Loucy (cell line): ENCODE measurements at regions not wholly inside any gene's neighbourhood (a gene's known extent, or its start where the extent isn't known, plus 50 kb on each side); places are given as distances from the start of the nearest gene placed in this dataset.
"Not testable (repeated sequence)": the region's sequence is repeated elsewhere in the genome, so short reads cannot be mapped to it uniquely, and the experiment has no call there.

Experiments
- H2AFZ ChIP-seq: fragments of 200-600 bp; sonication (generic); 2 replicates; pipeline ENCODE4 v1.6.0; 2016; ENCODE audit warnings: antibody characterized with exemption, mild to moderate bottlenecking, low read length, moderate library complexity
- H3F3A ChIP-seq: fragments of 200-600 bp; 2 replicates; pipeline ENCODE4 v1.6.0; 2016; ENCODE audit warnings: antibody characterized with exemption, low read depth, mild to moderate bottlenecking
- H3K27me3 ChIP-seq: fragments of 200-600 bp; sonication (generic); 2 replicates; pipeline ENCODE4 v1.6.1; 2014; ENCODE audit warnings: low read length, mild to moderate bottlenecking; ENCODE audit not compliant: insufficient read depth, poor library complexity, severe bottlenecking
- H3K36me3 ChIP-seq: fragments of 200-600 bp; sonication (generic); 2 replicates; pipeline ENCODE4 v1.6.1; 2016; ENCODE audit warnings: low read length; ENCODE audit not compliant: insufficient read depth
- H3K4me1 ChIP-seq: fragments of 200-600 bp; sonication (generic); 2 replicates; pipeline ENCODE4 v1.5.1; 2014; ENCODE audit warnings: low read length, mild to moderate bottlenecking; ENCODE audit not compliant: insufficient read depth, poor library complexity, severe bottlenecking
- H3K4me2 ChIP-seq: fragments of 200-600 bp; sonication (generic); 2 replicates; pipeline ENCODE4 v1.6.0; 2014; ENCODE audit warnings: antibody characterized with exemption, low read length, low read depth, mild to moderate bottlenecking; ENCODE audit not compliant: poor library complexity, severe bottlenecking
- H3K4me3 ChIP-seq: fragments of 200-600 bp; sonication (generic); 2 replicates; pipeline ENCODE4 v1.5.1; 2014; ENCODE audit warnings: low read length, mild to moderate bottlenecking, mixed read lengths; ENCODE audit not compliant: poor library complexity, severe bottlenecking
- H3K79me2 ChIP-seq: fragments of 200-600 bp; sonication (generic); 2 replicates; pipeline ENCODE4 v1.6.1; 2014; ENCODE audit warnings: low read length; ENCODE audit not compliant: insufficient read depth
- H3K9ac ChIP-seq: fragments of 200-600 bp; sonication (generic); 2 replicates; pipeline ENCODE4 v1.6.0; 2014; ENCODE audit warnings: mild to moderate bottlenecking, low read depth, low read length, moderate library complexity; ENCODE audit not compliant: poor library complexity, severe bottlenecking
- H3K9me2 ChIP-seq: fragments of 200-600 bp; sonication (generic); replicated peaks from 2 replicates; pipeline ENCODE4 v1.6.1; 2016; ENCODE audit warnings: low read depth, low read length, mixed read lengths
- H3K9me3 ChIP-seq: fragments of 200-600 bp; sonication (generic); 2 replicates; pipeline ENCODE4 v1.6.1; 2014; ENCODE audit warnings: mild to moderate bottlenecking, antibody characterized with exemption, low read length, low read depth; ENCODE audit not compliant: insufficient read depth
- H4K20me1 ChIP-seq: fragments of 200-600 bp; sonication (generic); 2 replicates; pipeline ENCODE4 v1.6.0; 2014; ENCODE audit warnings: antibody characterized with exemption, low read length, mild to moderate bottlenecking; ENCODE audit not compliant: insufficient read depth, poor library complexity, severe bottlenecking
- EZH2phosphoT487 ChIP-seq: fragments of 200-600 bp; IDR thresholded peaks from 2 replicates; pipeline ENCODE4 v1.6.1; 2018; ENCODE audit warnings: antibody characterized with exemption, mild to moderate bottlenecking, moderate library complexity, borderline replicate concordance
- TF ChIP-seq, protein P1 (sequence below): fragments of 200-600 bp; sonication (generic); conservative IDR thresholded peaks from 2 replicates; pipeline ENCODE4 v1.5.1; 2014; ENCODE audit warnings: mild to moderate bottlenecking, antibody characterized with exemption, low read length

DNA sequence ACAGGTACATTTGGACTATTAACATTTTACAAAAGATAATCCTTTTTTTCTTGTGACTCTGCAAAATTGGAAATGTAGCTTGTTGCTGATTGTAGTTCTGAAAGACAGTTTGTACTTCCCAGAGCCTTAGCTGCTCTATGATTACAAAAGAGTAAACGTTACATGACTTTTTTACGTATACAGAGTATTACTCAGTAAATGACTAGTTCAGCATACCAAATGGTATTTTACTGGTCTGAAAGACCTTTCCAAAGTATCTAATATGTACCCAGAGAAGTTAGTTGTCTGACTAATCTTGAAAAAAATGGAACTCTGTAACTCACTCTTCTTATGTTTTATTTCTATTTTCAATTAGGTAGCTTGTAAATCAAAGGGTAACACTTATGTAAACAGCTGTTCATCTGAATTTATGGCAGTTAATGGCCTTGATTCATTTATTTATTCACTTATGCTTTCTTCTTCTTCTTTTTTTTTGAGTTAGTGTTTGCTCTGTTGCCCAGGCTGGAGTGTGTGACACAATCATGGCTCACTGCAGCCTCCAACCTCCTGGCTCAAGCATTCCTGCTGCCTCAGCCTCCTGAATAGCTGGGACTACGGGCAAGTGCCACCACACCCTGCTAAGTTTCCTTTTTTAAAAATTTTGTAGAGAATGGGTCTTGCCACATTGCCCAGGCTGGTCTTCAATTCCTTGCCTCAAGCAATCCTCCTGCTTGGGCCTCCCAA, 151.7 kb downstream of the C3orf38 start:
- Histone ChIP-seq H4K20me1 (no peaks in the 10 kb centered on the region), H3K36me3 (no peaks in the 10 kb centered on the region), H3K4me1 (no peaks in the 10 kb centered on the region), H3K9me2 (no peaks in the 10 kb centered on the region), H3K4me3 (no peak overlapping the region), H3K27me3 (no peaks in the 10 kb centered on the region), H3K79me2 (no peaks in the 10 kb centered on the region), H3F3A (no peaks in the 10 kb centered on the region), H2AFZ (no peak overlapping the region), H3K9ac (no peak overlapping the region), H3K9me3 (no peaks in the 10 kb centered on the region), H3K4me2 (no peak overlapping the region)
- no peak for TF ChIP-seq EZH2phosphoT487
- TF ChIP-seq, protein P1, sequence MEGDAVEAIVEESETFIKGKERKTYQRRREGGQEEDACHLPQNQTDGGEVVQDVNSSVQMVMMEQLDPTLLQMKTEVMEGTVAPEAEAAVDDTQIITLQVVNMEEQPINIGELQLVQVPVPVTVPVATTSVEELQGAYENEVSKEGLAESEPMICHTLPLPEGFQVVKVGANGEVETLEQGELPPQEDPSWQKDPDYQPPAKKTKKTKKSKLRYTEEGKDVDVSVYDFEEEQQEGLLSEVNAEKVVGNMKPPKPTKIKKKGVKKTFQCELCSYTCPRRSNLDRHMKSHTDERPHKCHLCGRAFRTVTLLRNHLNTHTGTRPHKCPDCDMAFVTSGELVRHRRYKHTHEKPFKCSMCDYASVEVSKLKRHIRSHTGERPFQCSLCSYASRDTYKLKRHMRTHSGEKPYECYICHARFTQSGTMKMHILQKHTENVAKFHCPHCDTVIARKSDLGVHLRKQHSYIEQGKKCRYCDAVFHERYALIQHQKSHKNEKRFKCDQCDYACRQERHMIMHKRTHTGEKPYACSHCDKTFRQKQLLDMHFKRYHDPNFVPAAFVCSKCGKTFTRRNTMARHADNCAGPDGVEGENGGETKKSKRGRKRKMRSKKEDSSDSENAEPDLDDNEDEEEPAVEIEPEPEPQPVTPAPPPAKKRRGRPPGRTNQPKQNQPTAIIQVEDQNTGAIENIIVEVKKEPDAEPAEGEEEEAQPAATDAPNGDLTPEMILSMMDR, result no peak

DNA sequence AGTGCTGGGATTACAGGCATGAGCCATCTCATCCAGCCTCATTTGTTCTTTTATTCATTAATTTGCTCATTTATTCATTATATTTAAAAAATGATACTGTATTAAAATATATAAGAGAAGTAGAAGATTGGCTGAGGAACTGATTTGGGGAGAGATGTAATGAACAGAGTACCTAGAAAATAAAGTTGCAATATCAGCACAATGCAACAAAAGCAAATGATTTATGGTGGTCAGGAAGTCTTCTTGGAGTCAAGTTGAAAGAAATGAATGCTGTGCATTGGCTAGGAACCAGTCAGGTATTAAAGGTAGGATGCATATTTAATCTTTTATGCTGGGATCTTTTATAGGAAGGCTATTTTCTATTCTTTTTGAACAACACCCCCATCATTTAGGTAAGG, 152.2 kb downstream of the C3orf38 start:
- Histone ChIP-seq H3K9me2 (no peaks in the 10 kb centered on the region), H4K20me1 (no peaks in the 10 kb centered on the region), H3K4me1 (no peaks in the 10 kb centered on the region), H3K79me2 (no peaks in the 10 kb centered on the region), H3K9ac (no peak overlapping the region), H3K27me3 (no peaks in the 10 kb centered on the region), H3F3A (no peaks in the 10 kb centered on the region), H3K4me2 (no peak overlapping the region), H3K4me3 (no peak overlapping the region), H3K9me3 (no peaks in the 10 kb centered on the region), H3K36me3 (no peaks in the 10 kb centered on the region), H2AFZ (no peak overlapping the region)
- TF ChIP-seq, protein P1, result no peak
- TF ChIP-seq EZH2phosphoT487, result no peak

DNA sequence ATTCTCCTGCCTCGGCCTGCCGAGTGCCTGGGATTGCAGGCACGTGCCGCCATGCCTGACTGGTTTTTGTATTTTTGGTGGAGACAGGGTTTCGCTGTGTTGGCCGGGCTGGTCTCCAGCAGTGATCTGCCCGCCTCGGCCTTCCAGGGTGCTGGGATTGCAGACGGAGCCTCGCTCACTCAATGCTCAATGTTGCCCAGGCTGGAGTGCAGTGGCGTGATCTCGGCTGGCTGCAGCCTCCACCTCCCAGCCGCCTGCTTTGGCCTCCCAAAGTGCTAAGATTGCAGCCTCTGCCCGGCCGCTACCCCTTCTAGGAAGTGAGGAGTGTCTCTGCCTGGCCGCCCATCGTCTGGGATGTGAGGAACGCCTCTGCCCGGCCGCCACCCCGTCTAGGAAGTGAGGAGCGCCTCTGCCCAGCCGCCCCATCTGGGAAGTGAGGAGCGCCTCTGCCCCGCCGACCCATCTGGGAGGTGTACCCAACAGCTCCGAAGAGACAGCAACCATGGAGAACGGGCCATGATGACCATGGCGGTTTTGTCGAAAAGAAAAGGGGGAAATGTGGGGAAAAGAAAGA, 153.7 kb downstream of the C3orf38 start:
- H3K36me3 ChIP-seq, H3K4me2 ChIP-seq, H3K79me2 ChIP-seq, H3K9ac ChIP-seq, H3K9me2 ChIP-seq, H3K27me3 ChIP-seq, H3K9me3 ChIP-seq, H2AFZ ChIP-seq, H3F3A ChIP-seq, H3K4me3 ChIP-seq, H4K20me1 ChIP-seq, H3K4me1 ChIP-seq: not testable (repeated sequence)

DNA sequence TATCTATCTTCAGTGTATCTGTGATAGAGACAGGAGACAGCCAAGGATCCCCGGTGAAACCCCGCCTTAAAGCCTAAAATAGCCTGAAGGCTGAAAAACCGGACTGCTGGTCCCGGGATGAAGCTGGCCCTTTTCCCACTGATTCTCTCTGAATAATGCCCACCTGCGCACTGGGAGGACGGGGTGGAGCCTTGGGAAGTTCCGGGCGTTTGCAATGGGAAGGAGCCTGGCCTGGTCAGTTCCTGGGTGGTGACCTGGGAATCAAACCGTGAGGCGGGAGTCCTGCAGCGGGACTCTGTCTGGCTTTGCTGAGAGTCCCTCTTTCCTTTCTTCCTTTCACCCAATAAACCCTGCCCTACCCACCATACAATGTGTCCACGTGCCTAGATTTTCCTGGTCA, 157.9 kb downstream of the C3orf38 start:
- TF ChIP-seq, protein P1, result no peak
- no peak for TF ChIP-seq EZH2phosphoT487
- no peaks in the 10 kb centered on the region for H3K36me3 ChIP-seq
- H3K4me1 ChIP-seq, result no peaks in the 10 kb centered on the region
- H4K20me1 ChIP-seq, result no peaks in the 10 kb centered on the region
- no peaks in the 10 kb centered on the region for H3K27me3 ChIP-seq
- no peaks in the 10 kb centered on the region for H3K9me3 ChIP-seq
- no peaks in the 10 kb centered on the region for H3K9me2 ChIP-seq
- no peak overlapping the region for H3K9ac ChIP-seq
- H3F3A ChIP-seq, result no peaks in the 10 kb centered on the region
- H3K4me2 ChIP-seq, result no peak overlapping the region
- no peak overlapping the region for H2AFZ ChIP-seq
- no peaks in the 10 kb centered on the region for H3K79me2 ChIP-seq
- H3K4me3 ChIP-seq, result no peak overlapping the region
